Effector memory CD4-positive, alpha-beta T cell (primary cell): ENCODE measurements at regions not wholly inside any gene's neighbourhood (a gene's known extent, or its start where the extent isn't known, plus 50 kb on each side); places are given as distances from the start of the nearest gene placed in this dataset.

Experiments
- DNase-seq, 3 donors: peaks; one replicate each; pipeline ENCODE4 v3.0.0-alpha.2; 2020
- H3K27ac ChIP-seq: 2 replicates; pipeline ENCODE4 v1.7.0; 2013; ENCODE audit warnings: mild to moderate bottlenecking, low read length, moderate library complexity; ENCODE audit not compliant: insufficient read depth, poor library complexity, severe bottlenecking
- H3K27me3 ChIP-seq: replicated peaks from 2 replicates; pipeline ENCODE4 v1.7.0; 2013; ENCODE audit warnings: mild to moderate bottlenecking, low read length; ENCODE audit not compliant: insufficient read depth, control insufficient read depth, poor library complexity, severe bottlenecking
- H3K36me3 ChIP-seq: 2 replicates; pipeline ENCODE4 v1.7.0; 2013; ENCODE audit warnings: mild to moderate bottlenecking, low read length, moderate library complexity; ENCODE audit not compliant: control insufficient read depth, insufficient read depth
- H3K4me1 ChIP-seq: 2 replicates; pipeline ENCODE4 v1.7.0; 2013; ENCODE audit warnings: low read length, mild to moderate bottlenecking; ENCODE audit not compliant: control insufficient read depth, insufficient read depth, poor library complexity, severe bottlenecking
- H3K4me3 ChIP-seq: 2 replicates; pipeline ENCODE4 v1.7.0; 2013; ENCODE audit warnings: low read length, low read depth, mild to moderate bottlenecking; ENCODE audit not compliant: insufficient read depth, poor library complexity, severe bottlenecking
- H3K9me3 ChIP-seq: 2 replicates; pipeline ENCODE4 v1.7.0; 2013; ENCODE audit warnings: mild to moderate bottlenecking, low read length, moderate library complexity; ENCODE audit not compliant: control insufficient read depth

GRCh38 chr7:13139436-13139835, 452.0 kb downstream of the ARL4A start:
- DNase-seq = no peak
- H3K9me3 ChIP-seq = no peaks in the 10 kb centered on the region
- no peak overlapping the region for H3K27ac ChIP-seq
- H3K36me3 ChIP-seq = no peaks in the 10 kb centered on the region
- no peak overlapping the region for H3K4me3 ChIP-seq
- no peaks in the 10 kb centered on the region for H3K27me3 ChIP-seq
- H3K4me1 ChIP-seq = no peaks in the 10 kb centered on the region

DNA sequence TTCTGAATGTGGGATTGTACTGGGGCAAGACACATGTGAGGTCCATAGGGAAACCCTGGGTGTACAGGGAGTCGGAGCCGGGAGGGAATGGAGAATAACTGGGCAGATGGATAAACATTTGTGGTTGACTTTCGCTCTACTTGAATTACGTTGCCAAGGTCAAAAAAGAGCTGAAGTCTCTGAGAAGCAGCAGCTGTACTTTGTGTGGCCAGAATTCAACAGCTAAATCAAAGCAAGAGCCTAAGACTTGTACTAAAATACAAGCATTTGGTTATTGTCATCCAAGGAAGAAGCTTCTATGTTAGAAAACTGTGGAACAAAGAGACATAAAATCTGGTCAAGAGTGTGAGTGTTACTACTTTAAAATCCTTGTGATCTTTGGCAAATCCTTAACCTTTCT, 457.2 kb downstream of the ARL4A start:
- Histone ChIP-seq H3K27ac (no peak overlapping the region), H3K9me3 (no peaks in the 10 kb centered on the region), H3K4me3 (no peak overlapping the region), H3K36me3 (no peaks in the 10 kb centered on the region), H3K27me3 (no peaks in the 10 kb centered on the region), H3K4me1 (no peaks in the 10 kb centered on the region)
- DNase-seq = no peak

DNA sequence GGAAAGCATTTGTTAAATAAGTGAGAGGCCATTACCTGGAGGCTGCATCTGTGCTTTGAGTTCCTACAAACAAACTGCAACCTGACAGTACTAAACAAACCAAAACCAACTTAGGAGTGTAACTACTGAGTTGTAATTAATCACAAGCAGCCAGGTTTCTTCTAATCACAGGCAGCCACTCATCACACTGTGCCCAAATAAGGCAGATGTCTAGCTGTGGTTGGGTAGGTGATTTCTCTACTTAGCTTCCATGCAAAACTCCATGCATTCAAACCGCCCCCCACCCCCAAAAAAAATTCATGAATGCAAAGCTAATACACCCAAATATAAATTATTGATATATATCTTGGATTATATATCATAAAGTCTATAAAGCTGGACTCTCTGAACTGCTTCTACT, 461.1 kb downstream of the ARL4A start:
- Histone ChIP-seq H3K36me3 (no peaks in the 10 kb centered on the region), H3K9me3 (no peaks in the 10 kb centered on the region), H3K27ac (no peak overlapping the region), H3K27me3 (no peaks in the 10 kb centered on the region), H3K4me3 (no peak overlapping the region), H3K4me1 (no peaks in the 10 kb centered on the region)
- no peak for DNase-seq

DNA sequence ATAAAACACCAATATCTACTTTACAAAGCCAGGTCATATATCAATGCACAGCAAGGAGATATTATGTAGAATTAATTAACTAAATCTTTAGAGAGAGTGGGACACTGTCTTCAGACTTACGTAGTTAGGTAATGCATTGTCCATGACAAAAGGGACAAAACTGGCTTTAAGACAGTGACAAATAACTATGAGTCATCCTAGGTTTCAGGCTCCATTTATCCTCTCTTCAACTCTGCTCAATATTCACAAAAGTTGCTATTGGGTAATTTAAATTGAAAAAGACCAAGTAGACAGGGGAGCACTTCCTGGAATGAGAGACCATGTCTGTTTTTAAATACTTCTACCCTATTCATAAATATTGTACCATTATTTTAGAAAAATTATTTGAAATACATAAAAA, 464.5 kb downstream of the ARL4A start:
- Histone ChIP-seq H3K9me3 (no peaks in the 10 kb centered on the region), H3K4me3 (no peak overlapping the region), H3K27ac (no peak overlapping the region), H3K36me3 (no peaks in the 10 kb centered on the region), H3K27me3 (no peaks in the 10 kb centered on the region), H3K4me1 (no peaks in the 10 kb centered on the region)
- DNase-seq = no peak

DNA sequence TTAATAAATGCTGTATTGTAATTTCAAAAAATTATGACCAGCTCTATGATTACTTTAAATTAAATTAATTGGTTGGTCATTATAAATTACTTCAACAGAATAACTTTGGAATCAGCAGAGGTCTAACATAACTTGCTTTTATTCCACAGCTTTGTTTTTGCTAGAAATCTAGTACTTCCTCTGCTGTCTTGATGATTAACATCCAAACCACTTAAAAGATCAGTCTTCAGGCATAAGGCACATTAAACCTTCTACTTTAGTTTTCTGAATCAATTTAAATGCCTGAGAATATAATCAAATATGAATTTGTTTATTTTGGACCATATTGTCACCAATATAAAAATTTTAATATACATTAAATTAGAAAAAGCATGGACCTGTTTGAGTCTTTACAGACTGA, 465.3 kb downstream of the ARL4A start:
- no peak for DNase-seq
- H3K9me3 ChIP-seq = no peaks in the 10 kb centered on the region

GRCh38 chr7:13153266-13153665, 465.8 kb downstream of the ARL4A start:
- no peaks in the 10 kb centered on the region for H3K4me1 ChIP-seq
- no peaks in the 10 kb centered on the region for H3K9me3 ChIP-seq
- no peak overlapping the region for H3K4me3 ChIP-seq
- H3K27me3 ChIP-seq = no peaks in the 10 kb centered on the region
- no peaks in the 10 kb centered on the region for H3K36me3 ChIP-seq
- H3K27ac ChIP-seq = no peak overlapping the region
- no peak for DNase-seq

More for the DNA sequence above, 465.3 kb downstream of the ARL4A start:
- H3K4me1 ChIP-seq = no peaks in the 10 kb centered on the region
- no peaks in the 10 kb centered on the region for H3K27me3 ChIP-seq
- H3K4me3 ChIP-seq = no peak overlapping the region
- no peaks in the 10 kb centered on the region for H3K36me3 ChIP-seq
- no peak overlapping the region for H3K27ac ChIP-seq

- no peaks in the 10 kb centered on the region for H3K27me3 ChIP-seq
- DNase-seq = no peak
- no peaks in the 10 kb centered on the region for H3K9me3 ChIP-seq
- no peak overlapping the region for H3K4me3 ChIP-seq
- no peak overlapping the region for H3K27ac ChIP-seq
- H3K4me1 ChIP-seq = no peaks in the 10 kb centered on the region
- H3K36me3 ChIP-seq = no peaks in the 10 kb centered on the region
Measured at GRCh38 chr7:13153742-13154141, 466.3 kb downstream of the ARL4A start.

- H3K9me3 ChIP-seq = no peaks in the 10 kb centered on the region
- no peaks in the 10 kb centered on the region for H3K36me3 ChIP-seq
- H3K27me3 ChIP-seq = no peaks in the 10 kb centered on the region
- no peak overlapping the region for H3K4me3 ChIP-seq
- DNase-seq = no peak
- H3K4me1 ChIP-seq = no peaks in the 10 kb centered on the region
- no peak overlapping the region for H3K27ac ChIP-seq
Measured at GRCh38 chr7:13155188-13155587, 467.8 kb downstream of the ARL4A start.

DNA sequence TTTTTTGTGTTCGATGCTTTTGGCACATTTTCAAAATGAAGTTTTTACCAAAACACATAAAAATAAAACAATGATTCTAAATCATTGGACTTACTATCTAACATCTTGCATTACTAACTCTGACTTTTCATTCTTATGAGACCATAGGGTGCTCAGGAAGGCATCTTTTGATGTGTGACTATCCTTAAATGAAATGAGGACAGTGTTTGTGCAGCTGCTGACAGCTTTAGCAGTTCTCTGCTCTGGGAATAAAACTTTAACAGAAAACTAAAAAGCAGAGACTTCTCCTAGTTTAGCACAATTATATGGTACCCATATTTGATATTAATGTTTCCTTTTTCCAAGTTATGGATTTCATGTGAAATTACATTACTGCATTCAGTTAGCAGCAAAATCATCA, 471.6 kb downstream of the ARL4A start:
- no peaks in the 10 kb centered on the region for H3K4me1 ChIP-seq
- no peaks in the 10 kb centered on the region for H3K9me3 ChIP-seq
- no peaks in the 10 kb centered on the region for H3K36me3 ChIP-seq
- H3K27me3 ChIP-seq = no peaks in the 10 kb centered on the region
- no peak overlapping the region for H3K27ac ChIP-seq
- no peak for DNase-seq
- no peak overlapping the region for H3K4me3 ChIP-seq

- Histone ChIP-seq H3K4me1 (no peaks in the 10 kb centered on the region), H3K27ac (no peak overlapping the region), H3K4me3 (no peak overlapping the region), H3K36me3 (no peaks in the 10 kb centered on the region), H3K9me3 (no peaks in the 10 kb centered on the region), H3K27me3 (no peaks in the 10 kb centered on the region)
- DNase-seq = no peak
Measured at GRCh38 chr7:13159467-13160184, 472.2 kb downstream of the ARL4A start.
